Chondrocyte (in vitro differentiated cells): ENCODE measurements at regions not wholly inside any gene's neighbourhood (a gene's known extent, or its start where the extent isn't known, plus 50 kb on each side); places are given as distances from the start of the nearest gene placed in this dataset.
A peak's percentile ranks its signal among the peaks of the same experiment; 100 is the strongest.

Source experiments
- DNase-seq: peaks from one replicate; pipeline ENCODE4 v3.0.0; 2021; ENCODE audit warnings: mixed read lengths, low spot score
- H3K27ac Mint-ChIP-seq: one replicate; pipeline ENCODE4 v1.8.0; 2021; ENCODE audit warnings: mild to moderate bottlenecking, moderate library complexity, mixed read lengths; ENCODE audit not compliant: unreplicated experiment
- H3K27me3 Mint-ChIP-seq: 2 replicates; pipeline ENCODE4 v1.8.0; 2021; ENCODE audit warnings: low read depth, mixed read lengths
- H3K36me3 Mint-ChIP-seq: 2 replicates; pipeline ENCODE4 v1.8.0; 2021; ENCODE audit warnings: low read depth, mixed read lengths
- H3K4me1 Mint-ChIP-seq: 2 replicates; pipeline ENCODE4 v1.8.0; 2021; ENCODE audit warnings: low read depth, mild to moderate bottlenecking, mixed read lengths
- H3K4me3 Mint-ChIP-seq: one replicate; pipeline ENCODE4 v1.8.0; 2021; ENCODE audit warnings: mild to moderate bottlenecking, moderate library complexity, mixed read lengths; ENCODE audit not compliant: unreplicated experiment
- H3K9me3 Mint-ChIP-seq: 2 replicates; pipeline ENCODE4 v1.8.0; 2021; ENCODE audit warnings: low read depth, mixed read lengths
- TF ChIP-seq, protein P1 (sequence below): fragments of 200-600 bp; sonication (generic); IDR thresholded peaks from 2 replicates; pipeline ENCODE4 v1.5.0; 2021; ENCODE audit warnings: antibody characterized with exemption, mild to moderate bottlenecking, moderate library complexity

DNA sequence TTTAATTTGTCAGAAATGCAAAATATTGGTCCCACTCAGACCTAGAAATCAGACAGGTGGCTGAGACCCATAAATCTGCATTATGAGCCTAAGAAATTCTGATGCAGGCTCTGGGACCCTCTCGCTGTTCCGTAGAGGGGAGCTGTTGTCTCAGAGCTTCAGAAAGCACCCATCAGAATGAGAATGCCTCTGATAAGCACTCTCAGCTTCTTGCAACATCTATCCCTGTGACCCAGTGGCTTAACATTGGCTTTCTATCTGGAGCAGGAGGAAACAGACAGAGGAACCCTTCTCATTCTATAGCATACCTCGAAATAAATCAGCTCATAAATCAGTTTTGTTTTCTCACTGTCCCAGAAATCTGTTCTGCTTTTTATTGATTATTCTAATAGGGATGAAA lies 184.6 kb upstream of the SP4 start:
- Mint-ChIP-seq H3K9me3 (no peaks in the 10 kb centered on the region), H3K27me3 (peaks cover 33% of the 10 kb centered on the region), H3K4me3 (no peak overlapping the region), H3K27ac (no peak overlapping the region), H3K36me3 (no peaks in the 10 kb centered on the region), H3K4me1 (no peaks in the 10 kb centered on the region)
- TF ChIP-seq, protein P1, sequence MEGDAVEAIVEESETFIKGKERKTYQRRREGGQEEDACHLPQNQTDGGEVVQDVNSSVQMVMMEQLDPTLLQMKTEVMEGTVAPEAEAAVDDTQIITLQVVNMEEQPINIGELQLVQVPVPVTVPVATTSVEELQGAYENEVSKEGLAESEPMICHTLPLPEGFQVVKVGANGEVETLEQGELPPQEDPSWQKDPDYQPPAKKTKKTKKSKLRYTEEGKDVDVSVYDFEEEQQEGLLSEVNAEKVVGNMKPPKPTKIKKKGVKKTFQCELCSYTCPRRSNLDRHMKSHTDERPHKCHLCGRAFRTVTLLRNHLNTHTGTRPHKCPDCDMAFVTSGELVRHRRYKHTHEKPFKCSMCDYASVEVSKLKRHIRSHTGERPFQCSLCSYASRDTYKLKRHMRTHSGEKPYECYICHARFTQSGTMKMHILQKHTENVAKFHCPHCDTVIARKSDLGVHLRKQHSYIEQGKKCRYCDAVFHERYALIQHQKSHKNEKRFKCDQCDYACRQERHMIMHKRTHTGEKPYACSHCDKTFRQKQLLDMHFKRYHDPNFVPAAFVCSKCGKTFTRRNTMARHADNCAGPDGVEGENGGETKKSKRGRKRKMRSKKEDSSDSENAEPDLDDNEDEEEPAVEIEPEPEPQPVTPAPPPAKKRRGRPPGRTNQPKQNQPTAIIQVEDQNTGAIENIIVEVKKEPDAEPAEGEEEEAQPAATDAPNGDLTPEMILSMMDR: no peak
- no peak for DNase-seq

DNA sequence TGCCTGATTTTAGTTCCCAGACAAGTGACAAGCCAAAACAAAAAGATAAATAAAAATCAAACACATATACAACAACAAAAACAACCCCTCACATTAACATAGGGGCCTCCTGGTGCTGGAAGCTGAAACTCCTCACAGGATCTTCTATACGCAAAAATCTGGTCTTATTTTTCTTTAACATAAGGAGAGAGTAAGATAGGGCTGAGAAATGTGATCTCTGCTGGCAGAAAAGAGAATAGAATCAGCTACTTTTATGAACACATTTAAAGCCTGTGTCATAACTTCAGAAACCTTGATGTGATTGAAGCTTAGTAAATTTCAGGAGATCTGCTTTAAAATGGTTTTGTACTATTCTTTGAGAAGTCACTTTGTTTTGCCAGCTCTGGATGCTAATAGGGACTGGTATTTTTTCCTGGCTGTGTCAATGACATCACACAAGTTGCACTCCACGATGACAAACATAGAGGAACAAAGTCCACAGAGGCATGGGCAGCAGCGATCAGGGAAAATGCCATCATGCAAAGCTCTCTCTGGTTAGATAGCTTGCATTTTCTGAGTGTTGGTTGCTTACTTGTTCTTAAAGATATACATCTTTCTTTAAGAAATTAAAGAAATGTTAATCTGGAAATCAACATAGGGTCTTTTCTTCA lies 176.6 kb upstream of the SP4 start:
- peaks cover 61% of the 10 kb centered on the region for H3K27me3 Mint-ChIP-seq

DNA sequence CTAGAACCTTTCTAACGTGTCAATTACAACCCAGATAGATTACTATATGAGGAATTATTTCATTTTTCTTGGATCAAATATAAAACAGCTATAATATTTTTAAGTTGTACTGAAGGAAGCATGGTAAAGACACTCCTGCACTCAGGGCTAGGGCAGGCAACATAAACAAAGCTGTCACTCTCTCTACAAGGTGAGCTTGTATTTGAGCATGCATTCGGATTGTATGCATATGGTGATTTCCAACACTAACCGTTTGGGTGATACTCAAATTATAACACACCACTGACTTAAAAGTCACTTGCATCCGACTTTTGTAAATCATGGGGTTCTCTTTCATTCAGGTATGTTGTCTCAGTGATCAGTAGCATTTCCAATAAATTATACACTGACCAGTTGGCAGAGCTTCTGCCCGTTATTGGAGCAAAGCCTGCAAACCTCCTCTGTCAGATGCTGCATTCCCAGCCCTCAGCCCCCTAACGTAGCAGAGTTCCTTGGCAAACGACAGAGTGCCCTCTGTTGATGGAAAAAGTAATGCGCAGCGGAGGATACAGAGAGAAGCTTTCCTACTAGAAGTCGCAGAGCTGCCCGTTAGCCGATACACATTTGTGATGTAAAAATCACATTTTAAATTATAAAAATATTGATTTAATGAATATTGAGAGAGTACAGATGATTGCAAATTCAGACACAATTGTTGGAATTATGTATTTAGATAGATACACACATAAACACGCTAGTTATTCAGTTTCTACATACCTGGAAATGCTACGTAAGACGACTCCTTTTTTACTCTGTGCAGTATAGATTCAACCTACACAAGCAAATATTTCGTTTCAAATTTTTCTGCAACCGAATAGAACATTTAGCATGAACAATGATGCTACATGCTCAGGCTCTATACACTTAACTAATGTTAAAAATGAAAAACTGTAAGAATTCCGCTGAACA lies 173.9 kb upstream of the SP4 start:
- Mint-ChIP-seq H3K4me1 (no peaks in the 10 kb centered on the region), H3K27ac (no peak overlapping the region), H3K4me3 (no peak overlapping the region), H3K36me3 (no peaks in the 10 kb centered on the region), H3K27me3 (peaks cover 62% of the 10 kb centered on the region), H3K9me3 (no peaks in the 10 kb centered on the region)
- TF ChIP-seq, protein P1: peak; percentile 82
- DNase-seq: no peak

More for the DNA sequence above, 176.6 kb upstream of the SP4 start:
- TF ChIP-seq, protein P1: no peak
- Mint-ChIP-seq H3K9me3 (no peaks in the 10 kb centered on the region), H3K27ac (no peak overlapping the region), H3K4me3 (no peak overlapping the region), H3K36me3 (no peaks in the 10 kb centered on the region), H3K4me1 (no peaks in the 10 kb centered on the region)
- DNase-seq: no peak

DNA sequence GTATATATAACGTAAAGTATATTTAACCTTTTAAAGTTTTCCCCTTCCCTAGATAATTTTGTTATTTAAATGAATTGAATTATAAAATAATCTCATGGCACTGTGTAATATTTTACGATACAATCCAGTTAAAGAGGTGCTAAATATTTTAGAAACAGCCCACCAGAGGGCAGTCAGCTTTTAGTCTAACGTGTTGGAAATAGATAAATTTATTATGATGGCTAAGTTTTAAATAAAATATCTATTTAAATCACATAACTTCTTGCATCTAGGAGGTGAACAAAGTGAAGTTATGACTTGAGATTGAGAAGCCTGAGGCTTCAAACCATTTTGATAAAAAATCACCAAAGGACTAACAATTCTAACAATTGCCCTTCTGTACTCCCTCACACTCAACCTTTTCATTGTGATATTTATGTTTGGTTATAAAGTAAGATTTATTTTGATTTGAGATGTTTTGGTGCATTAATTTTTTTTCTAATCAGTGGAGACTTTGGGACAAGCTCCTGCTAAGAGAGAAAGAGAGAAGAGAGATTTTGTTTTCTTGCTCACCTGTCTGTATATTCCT lies 171.5 kb upstream of the SP4 start:
- no peaks in the 10 kb centered on the region for H3K4me1 Mint-ChIP-seq
- H3K36me3 Mint-ChIP-seq: no peaks in the 10 kb centered on the region
- H3K27ac Mint-ChIP-seq: no peak overlapping the region
- TF ChIP-seq, protein P1: peak; percentile 92
- H3K4me3 Mint-ChIP-seq: no peak overlapping the region
- H3K27me3 Mint-ChIP-seq: peaks cover 43% of the 10 kb centered on the region
- H3K9me3 Mint-ChIP-seq: no peaks in the 10 kb centered on the region
- no peak for DNase-seq

DNA sequence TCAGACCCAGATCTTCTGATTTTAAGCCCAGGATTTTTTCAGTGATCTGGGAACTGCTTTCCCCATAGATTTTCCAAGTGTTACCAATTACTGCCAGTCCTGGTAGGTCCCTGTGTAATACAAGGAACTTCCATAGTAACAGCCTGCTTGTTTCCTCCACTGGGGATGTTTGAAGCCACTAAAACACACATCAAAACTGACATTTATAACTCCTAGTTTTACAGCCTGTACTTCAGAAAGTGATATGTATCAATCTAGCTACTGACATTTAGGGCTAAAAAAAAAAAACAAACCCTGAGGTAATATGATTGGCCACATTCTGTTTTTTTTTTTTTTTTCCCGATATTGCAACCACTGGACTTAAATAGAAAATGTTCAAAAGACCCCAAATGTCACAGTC lies 166.9 kb upstream of the SP4 start:
- Mint-ChIP-seq H3K9me3 (no peaks in the 10 kb centered on the region), H3K27me3 (peaks cover 21% of the 10 kb centered on the region), H3K27ac (no peak overlapping the region), H3K4me1 (no peaks in the 10 kb centered on the region), H3K36me3 (no peaks in the 10 kb centered on the region), H3K4me3 (no peak overlapping the region)
- DNase-seq: no peak
- TF ChIP-seq, protein P1: no peak
